ENCODE measurements at regions not wholly inside any gene's neighbourhood (a gene's known extent, or its start where the extent isn't known, plus 50 kb on each side); places are given as distances from the start of the nearest gene placed in this dataset.

DNA sequence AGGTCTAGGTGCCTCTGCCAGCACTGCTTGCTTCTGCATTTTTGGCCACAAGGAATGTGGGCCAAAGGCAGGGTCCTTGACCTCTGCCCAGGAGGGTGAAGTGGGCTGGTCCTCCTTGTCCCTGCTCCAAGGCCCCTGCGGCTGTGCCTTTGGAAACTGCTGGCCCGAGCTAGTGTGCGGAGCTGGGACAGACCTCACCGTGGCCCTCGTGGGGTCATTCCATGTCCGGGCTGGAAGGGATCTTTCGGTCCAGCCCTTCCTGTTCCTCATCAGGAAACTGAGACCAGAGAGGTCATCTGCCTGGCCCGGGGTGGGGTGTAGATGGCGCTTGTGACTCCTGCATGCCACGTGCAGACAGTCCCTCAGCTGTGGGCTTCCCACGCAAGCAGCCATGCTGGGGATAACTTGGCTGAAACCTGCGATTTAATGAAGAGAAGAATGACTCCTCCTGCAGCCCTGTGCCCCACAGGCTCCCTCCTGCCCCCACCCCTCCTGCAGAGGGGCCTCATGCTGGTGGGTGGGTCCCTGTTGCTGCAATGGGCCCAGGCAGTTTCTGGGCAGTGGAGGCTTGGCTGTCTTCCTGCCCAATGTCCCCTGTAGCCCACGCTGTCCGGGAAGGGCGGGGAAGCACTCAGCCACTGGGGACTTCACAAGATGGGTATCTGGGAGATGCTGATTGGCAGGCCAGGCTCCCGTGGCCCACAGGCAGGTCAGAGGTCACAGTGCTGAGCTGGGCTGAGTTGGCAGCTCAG lies 245.2 kb downstream of the SEC14L1 start:
- H3K4me1 ChIP-seq (ENCODE audit: control insufficient read depth, insufficient read depth, low read length) = peaks cover 7% of the 10 kb centered on the region; the same call in 1 of the 2 replicates

DNA sequence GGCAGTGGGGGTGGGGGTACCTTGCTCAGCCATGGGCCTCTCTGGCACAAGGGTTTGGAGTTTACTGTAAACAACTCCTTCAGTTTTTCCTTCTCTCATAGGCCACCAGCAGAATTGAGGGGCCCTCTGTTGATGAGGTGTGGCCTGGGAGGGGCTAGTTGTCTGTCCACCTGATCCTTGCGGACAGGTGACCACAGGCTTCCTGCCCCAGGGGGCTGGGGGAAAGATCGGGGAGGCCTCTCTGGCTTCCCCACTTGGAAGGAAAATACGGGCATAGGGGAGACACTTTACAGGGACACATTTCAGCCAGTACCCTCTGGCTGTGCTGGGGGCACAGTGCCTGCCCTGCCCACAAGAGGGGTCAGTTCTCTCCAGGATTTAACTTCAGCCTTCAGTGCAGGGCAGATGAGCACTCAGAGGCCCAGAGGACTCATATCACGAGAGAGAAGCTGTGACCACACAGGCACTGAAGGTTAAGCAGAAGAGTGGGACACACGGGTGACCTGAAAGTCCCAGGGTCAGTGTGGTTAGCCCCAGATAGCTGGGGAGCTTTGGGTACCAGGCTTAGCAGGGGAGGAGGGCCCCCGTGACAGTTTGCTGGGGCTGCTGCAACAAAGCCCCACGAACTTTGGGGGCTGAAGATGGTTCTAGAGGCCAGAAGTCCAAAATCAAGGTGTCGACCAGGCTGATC lies 245.9 kb downstream of the SEC14L1 start:
- no peak for TF ChIP-seq MEIS1 (CRISPR knock-in tag; IDR thresholded peaks at IDR 0.05; ENCODE audit: borderline replicate concordance)
- no peak for TF ChIP-seq ZSCAN30 (tag by site-specific recombination; IDR thresholded peaks at IDR 0.05)
- no peak for TF ChIP-seq ZNF37A (tag by site-specific recombination; IDR thresholded peaks at IDR 0.05)
- no peak for TF ChIP-seq ZNF184 (tag by site-specific recombination; IDR thresholded peaks at IDR 0.05)
- no peak for TF ChIP-seq ZNF555 (tag by site-specific recombination; conservative IDR thresholded peaks at IDR 0.05)
- TF ChIP-seq ZNF585B (tag by site-specific recombination; IDR thresholded peaks at IDR 0.05) = no peak
- TF ChIP-seq ZNF169 (tag by site-specific recombination; IDR thresholded peaks at IDR 0.05) = no peak
- TF ChIP-seq ZNF473 (tag by site-specific recombination; IDR thresholded peaks at IDR 0.05) = no peak
- TF ChIP-seq, protein P1, sequence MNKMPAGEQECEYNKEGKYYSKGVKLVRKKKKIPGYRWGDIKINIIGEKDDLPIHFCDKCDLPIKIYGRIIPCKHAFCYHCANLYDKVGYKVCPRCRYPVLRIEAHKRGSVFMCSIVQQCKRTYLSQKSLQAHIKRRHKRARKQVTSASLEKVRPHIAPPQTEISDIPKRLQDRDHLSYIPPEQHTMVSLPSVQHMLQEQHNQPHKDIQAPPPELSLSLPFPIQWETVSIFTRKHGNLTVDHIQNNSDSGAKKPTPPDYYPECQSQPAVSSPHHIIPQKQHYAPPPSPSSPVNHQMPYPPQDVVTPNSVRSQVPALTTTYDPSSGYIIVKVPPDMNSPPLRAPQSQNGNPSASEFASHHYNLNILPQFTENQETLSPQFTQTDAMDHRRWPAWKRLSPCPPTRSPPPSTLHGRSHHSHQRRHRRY (tag by site-specific recombination; IDR thresholded peaks at IDR 0.05) = no peak
- TF ChIP-seq, protein P2, sequence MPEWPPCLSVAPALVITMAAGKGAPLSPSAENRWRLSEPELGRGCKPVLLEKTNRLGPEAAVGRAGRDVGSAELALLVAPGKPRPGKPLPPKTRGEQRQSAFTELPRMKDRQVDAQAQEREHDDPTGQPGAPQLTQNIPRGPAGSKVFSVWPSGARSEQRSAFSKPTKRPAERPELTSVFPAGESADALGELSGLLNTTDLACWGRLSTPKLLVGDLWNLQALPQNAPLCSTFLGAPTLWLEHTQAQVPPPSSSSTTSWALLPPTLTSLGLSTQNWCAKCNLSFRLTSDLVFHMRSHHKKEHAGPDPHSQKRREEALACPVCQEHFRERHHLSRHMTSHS (tag by site-specific recombination; IDR thresholded peaks at IDR 0.05) = no peak
- no peak for TF ChIP-seq ZNF23 (tag by site-specific recombination; IDR thresholded peaks at IDR 0.05; ENCODE audit: borderline replicate concordance)
- TF ChIP-seq, protein P3, sequence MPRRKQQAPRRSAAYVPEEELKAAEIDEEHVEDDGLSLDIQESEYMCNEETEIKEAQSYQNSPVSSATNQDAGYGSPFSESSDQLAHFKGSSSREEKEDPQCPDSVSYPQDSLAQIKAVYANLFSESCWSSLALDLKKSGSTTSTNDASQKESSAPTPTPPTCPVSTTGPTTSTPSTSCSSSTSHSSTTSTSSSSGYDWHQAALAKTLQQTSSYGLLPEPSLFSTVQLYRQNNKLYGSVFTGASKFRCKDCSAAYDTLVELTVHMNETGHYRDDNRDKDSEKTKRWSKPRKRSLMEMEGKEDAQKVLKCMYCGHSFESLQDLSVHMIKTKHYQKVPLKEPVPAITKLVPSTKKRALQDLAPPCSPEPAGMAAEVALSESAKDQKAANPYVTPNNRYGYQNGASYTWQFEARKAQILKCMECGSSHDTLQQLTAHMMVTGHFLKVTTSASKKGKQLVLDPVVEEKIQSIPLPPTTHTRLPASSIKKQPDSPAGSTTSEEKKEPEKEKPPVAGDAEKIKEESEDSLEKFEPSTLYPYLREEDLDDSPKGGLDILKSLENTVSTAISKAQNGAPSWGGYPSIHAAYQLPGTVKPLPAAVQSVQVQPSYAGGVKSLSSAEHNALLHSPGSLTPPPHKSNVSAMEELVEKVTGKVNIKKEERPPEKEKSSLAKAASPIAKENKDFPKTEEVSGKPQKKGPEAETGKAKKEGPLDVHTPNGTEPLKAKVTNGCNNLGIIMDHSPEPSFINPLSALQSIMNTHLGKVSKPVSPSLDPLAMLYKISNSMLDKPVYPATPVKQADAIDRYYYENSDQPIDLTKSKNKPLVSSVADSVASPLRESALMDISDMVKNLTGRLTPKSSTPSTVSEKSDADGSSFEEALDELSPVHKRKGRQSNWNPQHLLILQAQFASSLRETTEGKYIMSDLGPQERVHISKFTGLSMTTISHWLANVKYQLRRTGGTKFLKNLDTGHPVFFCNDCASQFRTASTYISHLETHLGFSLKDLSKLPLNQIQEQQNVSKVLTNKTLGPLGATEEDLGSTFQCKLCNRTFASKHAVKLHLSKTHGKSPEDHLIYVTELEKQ (tag by site-specific recombination; IDR thresholded peaks at IDR 0.05; ENCODE audit: borderline replicate concordance) = no peak
- no peak for TF ChIP-seq ZNF211 (tag by site-specific recombination; IDR thresholded peaks at IDR 0.05; ENCODE audit: low read depth)
- TF ChIP-seq ZNF350 (tag by site-specific recombination; IDR thresholded peaks at IDR 0.05) = no peak
- TF ChIP-seq SCRT2 (tag by site-specific recombination; IDR thresholded peaks at IDR 0.05) = no peak
- no peak for TF ChIP-seq ZNF776 (tag by site-specific recombination; IDR thresholded peaks at IDR 0.05; ENCODE audit: borderline replicate concordance)
- no peak for TF ChIP-seq BCL11B (tag by site-specific recombination; IDR thresholded peaks at IDR 0.05; ENCODE audit: low read depth)
- TF ChIP-seq KLF7 (tag by site-specific recombination; IDR thresholded peaks at IDR 0.05; ENCODE audit: borderline replicate concordance) = no peak
- no peak for TF ChIP-seq ZNF121 (tag by site-specific recombination; IDR thresholded peaks at IDR 0.05)
- POLR2A ChIA-PET = interaction anchor here (1.1 kb wide), 1 partner anchor 12 kb away, joined by 4 read pairs; no protein-coding TSS in a partner anchor
- Histone ChIP-seq H3K27ac (ENCODE audit: extremely low read depth, low read depth, low read length) (no peak overlapping the region), H3K36me3 (ENCODE audit: control insufficient read depth in 2 of 2, insufficient read depth in 1 of 2, low read length in 2 of 2) (no peaks in the 10 kb centered on the region; a peak in 1 of 3 replicates), H3K4me1 (ENCODE audit: control insufficient read depth, insufficient read depth, low read length) (peaks cover 7% of the 10 kb centered on the region), H3K4me3 (ENCODE audit: low read depth, low read length) (no peak overlapping the region), H3K9me3 (ENCODE audit: control insufficient read depth, insufficient read depth, low read depth, low read length) (no peaks in the 10 kb centered on the region)
- CTCF ChIA-PET = interaction anchor here (0.6 kb wide), 1 partner anchor 39 kb away, joined by 3 read pairs; no protein-coding TSS in a partner anchor

More for the DNA sequence above, 245.2 kb downstream of the SEC14L1 start:
- ChIA-PET CTCF (no interaction called here), POLR2A (interaction anchor here (1.1 kb wide), 1 partner anchor 12 kb away, joined by 4 read pairs; no protein-coding TSS in a partner anchor)
- no peaks in the 10 kb centered on the region; a peak in 1 of 3 replicates for H3K36me3 ChIP-seq (ENCODE audit: control insufficient read depth in 2 of 2, insufficient read depth in 1 of 2, low read length in 2 of 2)
- no peak for TF ChIP-seq ZNF660 (tag by site-specific recombination; IDR thresholded peaks at IDR 0.05)
- TF ChIP-seq ZIC2 (tag by site-specific recombination; IDR thresholded peaks at IDR 0.05) = peak; percentile 48
- peak; percentile 47 for TF ChIP-seq GLIS1 (tag by site-specific recombination; IDR thresholded peaks at IDR 0.05)
- peak; percentile 38; the same call in 1 of the 2 replicates for TF ChIP-seq EGR2 (tag by site-specific recombination; IDR thresholded peaks at IDR 0.05; ENCODE audit: low read depth)
- no peak for TF ChIP-seq SALL2 (tag by site-specific recombination; IDR thresholded peaks at IDR 0.05; ENCODE audit: borderline replicate concordance)
- peak; percentile 65 for TF ChIP-seq ZFHX2 (tag by site-specific recombination; conservative IDR thresholded peaks at IDR 0.05)
- 0 out of 2 replicates have a peak overlapping the region, but pooled peaks have one; percentile 16 for H3K27ac ChIP-seq (ENCODE audit: extremely low read depth, low read depth, low read length)
- H3K9me3 ChIP-seq (ENCODE audit: control insufficient read depth, insufficient read depth, low read depth, low read length) = no peaks in the 10 kb centered on the region
- H3K4me3 ChIP-seq (ENCODE audit: low read depth, low read length) = no peak overlapping the region
